HG03097 (cell line): ENCODE measurements at regions not wholly inside any gene's neighbourhood (a gene's known extent, or its start where the extent isn't known, plus 50 kb on each side); places are given as distances from the start of the nearest gene placed in this dataset.
"Not testable (repeated sequence)": the region's sequence is repeated elsewhere in the genome, so short reads cannot be mapped to it uniquely, and the experiment has no call there.

Source experiments
- ATAC-seq: cut with Tn5 transposase; IDR thresholded peaks from one replicate; pipeline ENCODE4 v1.9.1; 2021; ENCODE audit not compliant: unreplicated experiment, low FRiP score

DNA sequence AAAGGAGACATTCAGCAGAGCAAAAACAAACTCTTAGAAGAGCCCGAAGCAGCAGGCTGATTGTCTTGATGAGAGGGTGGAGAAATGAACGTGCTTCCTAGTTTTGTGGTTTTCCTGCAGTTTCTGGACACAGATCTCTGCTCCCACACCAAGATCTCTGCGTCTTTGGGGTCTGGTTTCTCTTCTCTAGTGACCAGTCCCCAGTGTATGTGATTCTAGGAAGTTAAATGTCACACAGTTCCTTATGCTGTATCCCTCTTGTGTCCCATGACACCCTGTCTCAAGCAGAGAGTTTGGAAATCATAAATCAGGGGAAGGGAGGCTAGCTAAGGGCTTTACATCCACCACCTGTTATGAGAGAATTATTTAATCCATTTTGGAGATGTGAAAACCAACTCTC lies 55.4 kb upstream of the KLF14 start:
- no peak for ATAC-seq

- no peak for ATAC-seq
Observed at GRCh38 chr7:130791746-130792145, 57.7 kb upstream of the KLF14 start.

DNA sequence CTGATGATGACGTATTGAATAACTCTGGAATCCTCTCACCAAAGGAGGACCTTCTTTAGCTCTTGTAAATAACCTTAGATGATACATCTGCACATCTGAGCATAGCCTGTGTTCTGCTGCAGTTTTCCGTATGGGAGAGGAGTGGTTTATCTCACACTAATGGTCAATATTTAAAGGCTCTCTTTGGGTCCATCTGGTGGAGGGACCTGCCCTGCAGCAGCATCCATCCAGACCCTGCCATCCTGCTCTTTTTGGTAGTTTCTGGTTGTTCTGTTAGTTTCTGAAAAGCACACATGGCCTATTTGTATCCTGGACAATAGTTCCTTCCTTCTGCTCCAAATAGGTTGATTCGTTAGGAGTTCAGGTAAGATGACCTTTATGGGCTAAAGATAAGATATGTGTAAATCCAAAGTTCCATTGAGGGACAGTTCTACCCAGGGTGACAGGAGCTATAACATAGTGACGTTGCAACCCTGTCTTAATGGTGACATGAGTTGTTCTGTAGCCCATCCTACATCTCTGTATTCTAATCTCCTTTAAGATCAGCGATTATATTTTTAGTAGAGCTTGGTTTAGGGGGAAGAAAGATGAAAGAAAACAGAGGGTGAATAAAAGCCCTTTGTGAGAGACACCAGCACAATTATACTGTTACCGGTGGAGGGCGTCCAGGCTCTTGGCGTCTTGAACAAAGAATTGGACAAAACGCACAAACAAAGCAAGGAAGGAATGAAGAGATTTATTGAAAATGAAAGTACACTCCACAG lies 60.0 kb upstream of the KLF14 start:
- no peak for ATAC-seq

DNA sequence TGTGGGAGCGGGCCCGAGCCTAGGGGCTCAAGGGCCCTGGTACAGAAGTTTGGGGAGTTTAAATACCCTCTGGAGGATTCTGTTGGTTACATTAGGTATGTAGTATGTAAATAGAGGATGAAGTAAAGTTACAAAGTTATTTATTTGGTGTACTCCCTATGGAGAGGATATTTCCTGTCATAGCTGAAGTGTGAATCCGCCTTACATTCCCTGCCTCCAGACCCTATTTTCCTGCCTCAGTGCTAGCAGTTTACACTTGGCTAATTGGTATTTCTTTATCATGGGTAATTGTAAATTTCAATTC lies 60.6 kb upstream of the KLF14 start:
- no peak for ATAC-seq

DNA sequence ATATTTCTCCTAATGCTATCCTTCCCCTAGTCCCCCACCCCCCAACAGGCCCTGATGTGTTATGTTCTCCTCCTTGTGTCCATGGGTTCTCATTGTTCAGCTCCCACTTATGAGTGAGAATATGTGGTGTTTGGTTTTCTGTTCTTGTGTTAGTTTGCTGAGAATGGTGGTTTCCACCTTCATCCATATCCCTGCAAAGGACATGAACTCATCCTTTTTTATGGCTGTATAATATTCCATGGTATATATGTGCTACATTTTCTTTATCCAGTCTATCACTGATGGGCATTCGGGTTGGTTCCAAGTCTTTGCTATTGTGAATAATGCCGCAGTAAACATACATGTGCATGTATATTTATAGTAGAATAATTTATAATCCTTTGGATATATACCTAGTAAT lies 62.4 kb upstream of the KLF14 start:
- not testable (repeated sequence) for ATAC-seq

DNA sequence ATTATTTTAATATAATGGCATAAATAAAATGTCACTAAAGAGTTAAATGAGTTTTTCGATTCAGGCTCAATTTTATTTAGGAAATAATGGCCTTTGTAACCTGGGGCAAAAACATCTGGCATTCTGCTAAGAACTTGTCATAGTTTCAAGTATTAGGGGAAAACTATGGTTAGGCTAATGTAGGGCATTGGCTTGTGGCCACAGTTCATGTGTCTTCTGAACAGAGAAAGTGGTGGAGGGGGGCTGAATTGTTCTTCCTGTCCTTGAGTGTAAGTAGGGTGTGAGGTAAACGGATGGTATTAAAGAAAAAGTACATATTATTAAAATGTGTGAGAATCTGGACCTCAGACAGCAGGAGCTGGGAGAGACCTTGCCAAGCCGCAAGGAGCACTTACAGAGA lies 69.1 kb upstream of the KLF14 start:
- ATAC-seq, result no peak

GRCh38 chr7:130804220-130804619 lies 70.2 kb upstream of the KLF14 start:
- ATAC-seq, result no peak

DNA sequence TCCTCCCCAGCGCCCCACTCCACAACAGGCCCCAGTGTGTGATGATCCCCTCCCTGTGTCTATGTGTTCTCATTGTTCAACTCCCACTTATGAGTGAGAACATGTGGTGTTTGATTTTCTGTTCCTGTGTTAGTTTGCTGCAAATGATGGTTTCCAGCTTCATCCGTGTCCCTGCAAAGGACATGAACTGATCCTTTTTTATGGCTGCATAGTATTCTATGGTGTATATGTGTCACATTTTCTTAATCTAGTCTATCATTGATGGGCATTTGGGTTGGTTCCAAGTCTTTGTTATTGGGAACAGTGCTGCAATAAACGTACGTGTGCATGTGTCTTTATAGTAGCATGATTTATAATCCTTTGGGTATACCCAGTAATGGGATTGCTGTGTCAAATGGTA lies 78.8 kb upstream of the KLF14 start:
- ATAC-seq, result not testable (repeated sequence)

DNA sequence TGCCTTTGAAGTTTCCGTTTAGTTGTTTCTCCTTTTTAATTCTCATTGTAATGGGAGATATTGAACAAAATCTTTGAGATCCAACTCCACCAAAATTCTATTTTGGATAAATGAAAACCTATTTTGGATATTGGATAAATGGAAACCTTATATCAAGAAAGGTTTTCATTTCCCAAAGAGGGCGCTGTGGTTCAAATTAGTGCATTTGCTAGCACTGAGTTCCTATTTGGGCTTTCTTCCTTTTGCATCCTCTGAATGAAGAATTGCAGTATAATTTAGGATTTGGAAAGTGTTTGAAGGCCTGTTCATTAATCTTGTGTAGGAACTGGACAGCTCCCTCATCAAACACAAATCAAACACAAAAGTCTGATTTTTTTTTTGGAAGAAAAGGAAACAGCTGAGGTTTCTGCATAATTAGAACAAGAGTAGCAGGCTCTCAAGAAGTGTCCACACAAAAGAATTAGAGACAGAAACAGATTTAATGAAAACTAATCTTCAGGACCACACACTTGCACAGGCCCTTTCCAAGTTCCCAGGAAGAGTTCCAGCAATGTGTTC lies 80.8 kb upstream of the KLF14 start:
- ATAC-seq, result no peak

DNA sequence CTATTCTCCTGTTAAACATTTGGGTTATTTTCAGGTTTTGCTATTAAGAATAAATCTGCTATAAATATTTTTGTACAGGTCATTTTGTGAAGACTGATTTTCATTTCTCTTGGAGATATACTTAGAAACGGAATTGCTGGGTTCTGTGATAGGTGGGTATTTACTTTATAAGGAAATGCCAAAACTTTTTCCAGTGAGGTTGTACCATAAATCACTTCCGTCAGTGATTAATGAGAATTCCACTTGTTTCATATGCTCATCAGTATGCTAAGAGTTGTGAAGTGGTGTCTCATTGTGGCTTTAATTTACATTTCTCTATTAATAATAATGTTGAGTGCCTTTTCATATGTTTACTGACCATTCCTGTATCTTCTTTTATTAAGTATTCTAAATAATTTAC lies 84.0 kb upstream of the KLF14 start:
- no peak for ATAC-seq

GRCh38 chr7:130821864-130822263 lies 87.9 kb upstream of the KLF14 start:
- ATAC-seq, result no peak

GRCh38 chr7:130822642-130823041 lies 88.6 kb upstream of the KLF14 start:
- ATAC-seq, result no peak

DNA sequence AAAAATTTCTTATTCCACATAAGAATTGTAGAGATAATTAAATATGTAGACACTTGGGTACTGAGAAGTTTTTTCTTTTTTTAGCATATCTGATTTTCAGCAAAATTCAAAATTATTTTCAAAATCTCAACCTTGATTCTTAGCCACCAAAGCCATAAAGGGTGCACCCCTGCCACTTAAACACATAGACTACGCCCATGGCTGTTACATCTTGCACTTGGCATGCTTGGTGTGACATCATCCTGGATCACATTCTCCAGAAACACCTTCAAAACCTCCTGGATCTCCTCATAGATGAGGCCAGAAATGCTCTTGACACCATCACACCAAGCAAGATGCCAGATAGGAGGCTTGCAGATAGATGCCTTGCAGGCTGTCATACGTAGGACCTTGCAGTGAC lies 89.1 kb upstream of the KLF14 start:
- no peak for ATAC-seq

DNA sequence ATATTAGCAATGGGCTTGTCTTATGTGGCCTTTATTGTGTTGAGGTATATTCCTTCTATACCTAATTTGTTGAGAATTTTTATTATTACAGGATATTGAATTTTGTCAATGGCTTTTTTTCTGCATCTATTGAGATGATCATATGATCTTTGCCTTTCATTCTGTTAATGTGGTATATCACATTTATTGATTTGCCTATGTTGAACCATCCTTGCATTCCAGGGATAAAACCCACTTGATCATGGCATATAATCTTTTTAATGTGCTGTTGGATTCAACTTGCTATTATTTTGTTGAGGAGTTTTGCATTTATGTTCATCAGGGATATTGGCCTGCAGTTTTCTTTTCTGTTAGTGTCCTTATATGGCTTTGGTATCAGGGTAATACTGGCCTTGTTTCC lies 91.8 kb upstream of the KLF14 start:
- ATAC-seq, result no peak

- no peak for ATAC-seq
Observed at GRCh38 chr7:130829415-130829814, 95.4 kb upstream of the KLF14 start.

GRCh38 chr7:130831322-130831721 lies 97.3 kb upstream of the KLF14 start:
- no peak for ATAC-seq

DNA sequence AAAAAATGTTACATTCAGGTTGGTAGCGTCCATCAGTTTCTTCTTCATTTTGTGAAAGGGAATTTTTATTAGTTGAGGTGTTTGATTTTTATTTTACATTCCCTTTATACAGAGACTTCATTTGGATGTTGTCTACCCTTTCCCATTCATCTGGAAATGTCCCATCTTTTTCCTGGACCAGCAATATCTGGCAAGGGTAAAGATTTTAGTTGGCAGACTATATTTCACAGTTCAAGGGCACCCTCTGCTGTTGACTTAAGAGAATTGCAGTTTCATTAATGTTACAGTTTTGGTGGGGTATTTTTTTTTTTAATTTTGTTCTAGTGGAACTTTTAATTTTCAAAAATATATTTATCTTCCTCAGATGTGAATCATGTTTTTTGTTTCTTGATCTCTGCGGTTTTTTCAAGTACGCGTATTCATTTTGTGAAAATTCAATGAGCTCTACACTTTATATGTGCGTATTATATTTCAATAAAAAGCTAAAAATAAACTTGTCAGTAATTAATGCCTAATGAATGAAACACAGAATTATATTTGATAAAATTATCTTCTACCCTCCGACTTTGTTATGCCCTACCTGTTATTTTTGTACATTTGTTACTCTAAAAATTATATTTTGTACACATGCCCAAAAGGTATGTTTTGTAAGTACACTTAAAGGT lies 97.9 kb upstream of the KLF14 start:
- no peak for ATAC-seq

GRCh38 chr7:130838738-130839137 lies 104.7 kb upstream of the KLF14 start:
- no peak for ATAC-seq

DNA sequence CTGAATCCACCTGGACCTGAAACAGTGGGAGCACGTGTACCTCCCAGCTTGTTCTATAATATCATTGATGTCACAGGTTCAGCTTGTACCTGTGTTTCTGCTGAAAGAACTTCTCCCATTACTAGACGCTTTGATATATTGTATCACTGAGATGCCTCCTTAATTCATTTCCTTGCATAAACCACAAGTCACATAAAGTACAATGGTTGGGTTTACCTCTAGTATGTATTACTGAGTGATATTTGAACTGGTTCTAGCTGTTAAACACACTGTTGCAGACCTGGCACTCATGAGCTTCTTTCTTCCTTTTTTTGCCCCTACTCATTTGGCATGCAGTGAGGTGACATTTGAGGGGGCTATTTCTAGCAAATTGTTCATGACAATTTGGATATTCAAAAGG lies 106.6 kb upstream of the KLF14 start:
- ATAC-seq, result no peak

GRCh38 chr7:130841416-130841815 lies 107.4 kb upstream of the KLF14 start:
- ATAC-seq, result no peak

DNA sequence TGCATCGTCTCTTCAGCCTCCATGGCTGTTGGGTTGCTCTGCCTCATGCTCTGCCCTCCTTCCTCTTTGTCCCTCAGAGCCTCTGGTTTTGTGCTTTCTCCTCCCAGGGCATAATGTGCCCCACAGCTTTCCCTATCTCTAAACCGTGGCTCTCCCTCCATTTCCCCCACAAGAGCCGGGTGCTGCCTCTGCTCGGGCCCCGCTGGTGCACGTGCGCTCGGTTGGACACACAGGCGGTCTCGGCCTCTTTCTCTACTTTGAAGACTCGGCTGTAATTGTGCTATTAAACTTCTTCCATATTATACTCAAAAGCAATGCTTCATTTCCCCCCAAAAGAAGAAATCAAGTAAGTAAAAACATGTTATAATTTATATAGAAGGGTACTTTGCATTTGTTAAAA lies 109.7 kb upstream of the KLF14 start:
- no peak for ATAC-seq
